ENCODE measurements at regions not wholly inside any gene's neighbourhood (a gene's known extent, or its start where the extent isn't known, plus 50 kb on each side); places are given as distances from the start of the nearest gene placed in this dataset.
A peak's percentile ranks its signal among the peaks of the same experiment; 100 is the strongest.

DNA sequence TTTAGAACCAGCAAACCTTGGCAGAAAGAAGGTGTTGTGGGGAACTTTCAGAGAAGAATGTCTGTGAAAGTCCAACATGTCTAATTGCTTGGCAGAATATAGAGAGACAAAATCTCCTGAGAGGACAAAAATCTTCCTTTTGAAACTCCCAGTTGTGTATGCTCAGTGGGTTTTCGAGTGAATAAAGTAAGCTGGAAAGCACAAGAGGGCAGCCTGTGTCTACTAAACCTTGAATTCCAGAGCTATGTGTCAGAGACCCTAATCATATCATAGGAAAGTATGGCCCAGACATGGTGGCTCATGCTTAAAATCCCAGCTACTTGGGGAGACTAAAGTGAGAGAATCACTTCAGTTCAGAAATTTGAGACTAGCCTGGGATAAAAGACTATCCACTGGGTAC is 661.2 kb downstream of the SLC16A7 start:
- Histone ChIP-seq H3K27me3 (no peaks in the 10 kb centered on the region), H3K36me3 (no peaks in the 10 kb centered on the region), H3K9me3 (ENCODE audit: low read depth) (no peaks in the 10 kb centered on the region), H3K4me1 (ENCODE audit: low read depth) (no peaks in the 10 kb centered on the region), H3K27ac (no peak overlapping the region), H3K4me3 (no peak overlapping the region)
- peak; percentile 54 to 68 for DNase-seq (ENCODE audit: low read depth in 1 of 2, low spot score in 1 of 2)
- TF ChIP-seq, protein P1, sequence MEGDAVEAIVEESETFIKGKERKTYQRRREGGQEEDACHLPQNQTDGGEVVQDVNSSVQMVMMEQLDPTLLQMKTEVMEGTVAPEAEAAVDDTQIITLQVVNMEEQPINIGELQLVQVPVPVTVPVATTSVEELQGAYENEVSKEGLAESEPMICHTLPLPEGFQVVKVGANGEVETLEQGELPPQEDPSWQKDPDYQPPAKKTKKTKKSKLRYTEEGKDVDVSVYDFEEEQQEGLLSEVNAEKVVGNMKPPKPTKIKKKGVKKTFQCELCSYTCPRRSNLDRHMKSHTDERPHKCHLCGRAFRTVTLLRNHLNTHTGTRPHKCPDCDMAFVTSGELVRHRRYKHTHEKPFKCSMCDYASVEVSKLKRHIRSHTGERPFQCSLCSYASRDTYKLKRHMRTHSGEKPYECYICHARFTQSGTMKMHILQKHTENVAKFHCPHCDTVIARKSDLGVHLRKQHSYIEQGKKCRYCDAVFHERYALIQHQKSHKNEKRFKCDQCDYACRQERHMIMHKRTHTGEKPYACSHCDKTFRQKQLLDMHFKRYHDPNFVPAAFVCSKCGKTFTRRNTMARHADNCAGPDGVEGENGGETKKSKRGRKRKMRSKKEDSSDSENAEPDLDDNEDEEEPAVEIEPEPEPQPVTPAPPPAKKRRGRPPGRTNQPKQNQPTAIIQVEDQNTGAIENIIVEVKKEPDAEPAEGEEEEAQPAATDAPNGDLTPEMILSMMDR (IDR thresholded peaks at IDR 0.05; ENCODE audit: low read depth, low read length): peak; percentile 26

DNA sequence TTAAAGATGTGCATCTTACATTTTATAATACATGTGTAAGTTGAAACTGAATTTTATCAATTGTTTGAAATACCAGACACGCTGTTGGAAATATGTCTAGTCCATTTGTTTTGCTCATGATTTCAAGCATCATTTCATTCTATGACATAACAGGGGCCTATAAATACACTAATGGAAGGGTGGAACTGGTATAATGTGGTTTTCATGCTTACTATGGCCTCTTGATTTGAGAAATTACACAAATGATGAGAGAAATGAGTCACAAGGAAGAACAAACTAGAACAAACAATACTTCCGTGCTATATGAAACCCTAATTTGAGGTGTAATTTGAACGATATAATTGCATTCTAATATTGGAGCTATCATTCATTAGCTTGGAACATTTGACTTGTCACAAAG is 663.4 kb downstream of the SLC16A7 start:
- Histone ChIP-seq H3K36me3 (no peaks in the 10 kb centered on the region), H3K27me3 (no peaks in the 10 kb centered on the region), H3K27ac (no peak overlapping the region), H3K9me3 (ENCODE audit: low read depth) (no peaks in the 10 kb centered on the region), H3K4me3 (no peak overlapping the region), H3K4me1 (ENCODE audit: low read depth) (no peaks in the 10 kb centered on the region)
- TF ChIP-seq, protein P1 (IDR thresholded peaks at IDR 0.05; ENCODE audit: low read depth, low read length): no peak
- no peak for DNase-seq (ENCODE audit: low read depth in 1 of 2, low spot score in 1 of 2)

DNA sequence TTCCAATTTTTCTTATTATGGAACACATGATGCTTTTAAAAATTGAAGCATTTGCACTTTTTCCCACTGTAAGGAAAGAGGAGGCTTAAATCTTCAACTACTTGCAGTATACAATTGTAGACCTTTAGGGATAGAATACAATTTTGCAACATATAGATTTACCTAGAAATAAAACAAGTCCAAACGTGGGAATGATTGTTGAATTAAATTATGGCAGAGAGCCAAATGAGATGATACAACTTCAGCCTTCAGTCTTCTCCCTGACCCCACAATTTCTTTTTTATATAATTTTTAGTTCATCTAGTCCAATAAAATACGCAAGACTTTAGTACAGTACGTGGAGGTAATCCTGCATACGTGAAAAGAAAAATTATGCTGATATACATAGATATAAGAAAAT is 666.5 kb downstream of the SLC16A7 start:
- no peaks in the 10 kb centered on the region for H3K9me3 ChIP-seq (ENCODE audit: low read depth)
- TF ChIP-seq, protein P1 (IDR thresholded peaks at IDR 0.05; ENCODE audit: low read depth, low read length): no peak
- H3K4me3 ChIP-seq: no peak overlapping the region
- no peak overlapping the region for H3K27ac ChIP-seq
- no peaks in the 10 kb centered on the region for H3K4me1 ChIP-seq (ENCODE audit: low read depth)
- no peaks in the 10 kb centered on the region for H3K27me3 ChIP-seq
- DNase-seq (ENCODE audit: low read depth in 1 of 2, low spot score in 1 of 2): no peak
- no peaks in the 10 kb centered on the region for H3K36me3 ChIP-seq

DNA sequence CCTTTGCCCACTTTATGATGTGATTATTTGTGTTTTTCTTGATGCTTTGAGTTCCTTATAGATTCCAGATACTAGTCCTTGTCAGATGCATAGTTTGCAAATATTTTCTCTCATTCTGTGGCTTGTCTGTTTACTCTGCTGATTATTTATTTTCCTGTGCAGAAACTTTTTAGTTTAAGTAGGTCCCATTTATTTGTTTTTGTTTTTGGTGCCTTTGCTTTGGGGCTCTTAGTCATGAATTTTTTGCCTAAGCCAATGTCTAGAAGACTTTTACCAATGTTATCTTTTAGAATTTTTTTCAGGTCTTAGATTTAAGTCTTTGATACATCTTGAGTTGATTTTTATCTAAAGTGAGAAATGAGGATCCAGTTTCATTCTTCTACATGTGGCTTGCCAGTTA is 667.3 kb downstream of the SLC16A7 start:
- Histone ChIP-seq H3K27me3 (no peaks in the 10 kb centered on the region), H3K9me3 (ENCODE audit: low read depth) (no peaks in the 10 kb centered on the region), H3K4me1 (ENCODE audit: low read depth) (no peaks in the 10 kb centered on the region), H3K4me3 (no peak overlapping the region), H3K36me3 (no peaks in the 10 kb centered on the region), H3K27ac (no peak overlapping the region)
- DNase-seq (ENCODE audit: low read depth in 1 of 2, low spot score in 1 of 2): no peak
- TF ChIP-seq, protein P1 (IDR thresholded peaks at IDR 0.05; ENCODE audit: low read depth, low read length): no peak

DNA sequence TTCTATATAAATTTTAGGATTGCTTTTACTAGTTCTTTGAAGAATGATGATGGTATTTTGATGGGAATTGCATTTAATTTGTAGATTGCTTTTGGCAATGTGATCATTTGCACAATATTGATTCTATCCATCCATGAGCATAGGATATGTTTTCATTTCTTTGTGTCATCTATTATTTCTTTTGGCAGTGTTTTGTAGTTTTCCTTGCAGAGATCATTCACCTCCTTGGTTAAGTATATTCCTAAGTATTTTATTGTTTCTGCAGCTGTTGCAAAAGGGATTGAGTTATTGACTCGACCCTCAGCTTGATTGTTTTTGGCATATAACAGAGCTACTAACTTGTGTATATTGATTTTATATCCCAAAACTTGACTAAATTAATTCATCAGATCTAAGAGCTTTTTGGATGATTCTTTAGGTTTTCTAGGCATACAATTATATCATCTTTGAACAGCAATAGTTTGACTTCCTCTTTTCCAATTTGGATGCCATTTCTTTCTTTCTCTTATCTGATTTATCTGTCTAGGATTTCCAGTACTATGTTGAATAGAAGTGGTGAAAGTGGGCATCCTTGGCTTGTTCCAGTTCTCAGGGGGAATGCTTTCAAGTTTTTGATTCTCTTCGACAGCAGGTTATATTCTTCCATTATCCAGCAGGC is 668.1 kb downstream of the SLC16A7 start:
- H3K4me3 ChIP-seq: no peak overlapping the region
- DNase-seq (ENCODE audit: low read depth in 1 of 2, low spot score in 1 of 2): no peak
- no peaks in the 10 kb centered on the region for H3K9me3 ChIP-seq (ENCODE audit: low read depth)
- no peak overlapping the region for H3K27ac ChIP-seq
- TF ChIP-seq, protein P1 (IDR thresholded peaks at IDR 0.05; ENCODE audit: low read depth, low read length): no peak
- no peaks in the 10 kb centered on the region for H3K36me3 ChIP-seq
- H3K27me3 ChIP-seq: no peaks in the 10 kb centered on the region
- H3K4me1 ChIP-seq (ENCODE audit: low read depth): no peaks in the 10 kb centered on the region
